H9 (cell line): ENCODE measurements at regions not wholly inside any gene's neighbourhood (a gene's known extent, or its start where the extent isn't known, plus 50 kb on each side); places are given as distances from the start of the nearest gene placed in this dataset.

Source experiments
- DNase-seq: peaks from one replicate; pipeline ENCODE4 v3.0.0-alpha.2; 2017
- H2AFZ ChIP-seq: one replicate; pipeline ENCODE4 v1.6.1; 2013; ENCODE audit warnings: mild to moderate bottlenecking, low read length, control low read depth, moderate library complexity
- H2AK5ac ChIP-seq: 2 replicates; pipeline ENCODE4 v1.6.1; 2013; ENCODE audit warnings: low read length, control low read depth, mixed read lengths; ENCODE audit not compliant: insufficient read length
- H2BK120ac ChIP-seq: one replicate; pipeline ENCODE4 v1.6.1; 2013; ENCODE audit warnings: low read depth, mild to moderate bottlenecking, low read length, control low read depth, inconsistent platforms; ENCODE audit not compliant: poor library complexity, severe bottlenecking
- H2BK12ac ChIP-seq: 2 replicates; pipeline ENCODE4 v1.6.1; 2013; ENCODE audit warnings: low read length, control low read depth, mixed read lengths, low read depth; ENCODE audit not compliant: insufficient read length
- H2BK15ac ChIP-seq: 2 replicates; pipeline ENCODE4 v1.6.1; 2013; ENCODE audit warnings: low read depth, low read length, control low read depth
- H2BK20ac ChIP-seq: one replicate; pipeline ENCODE4 v1.6.1; 2013; ENCODE audit warnings: low read depth, mild to moderate bottlenecking, low read length, control low read depth, inconsistent platforms; ENCODE audit not compliant: poor library complexity, severe bottlenecking
- H2BK5ac ChIP-seq: 2 replicates; pipeline ENCODE4 v1.6.1; 2013; ENCODE audit warnings: low read length, control low read depth, mixed read lengths; ENCODE audit not compliant: insufficient read length
- H3K14ac ChIP-seq: 2 replicates; pipeline ENCODE4 v1.6.1; 2013; ENCODE audit warnings: low read length, control low read depth; ENCODE audit not compliant: insufficient read depth
- H3K18ac ChIP-seq: 2 replicates; pipeline ENCODE4 v1.6.1; 2013; ENCODE audit warnings: low read depth, mild to moderate bottlenecking, mixed read lengths, low read length, control low read depth; ENCODE audit not compliant: insufficient read length
- H3K23ac ChIP-seq: 2 replicates; pipeline ENCODE4 v1.6.1; 2013; ENCODE audit warnings: low read length, control low read depth, mixed read lengths, low read depth; ENCODE audit not compliant: insufficient read length
- H3K23me2 ChIP-seq: 2 replicates; pipeline ENCODE4 v1.6.1; 2013; ENCODE audit warnings: low read depth, mild to moderate bottlenecking, mixed read lengths, low read length, control low read depth; ENCODE audit not compliant: insufficient read length, poor library complexity, severe bottlenecking
- H3K27ac ChIP-seq: 2 replicates; pipeline ENCODE4 v1.5.1; 2013; ENCODE audit warnings: low read length, control low read depth, mixed read lengths, low read depth; ENCODE audit not compliant: insufficient read length
- H3K27me3 ChIP-seq: 2 replicates; pipeline ENCODE4 v1.6.1; 2013; ENCODE audit warnings: low read length, control low read depth, inconsistent platforms; ENCODE audit not compliant: insufficient read depth
- H3K4ac ChIP-seq: 2 replicates; pipeline ENCODE4 v1.6.1; 2013; ENCODE audit warnings: low read depth, mild to moderate bottlenecking, control low read depth, inconsistent platforms, low read length, moderate library complexity
- H3K4me1 ChIP-seq: 2 replicates; pipeline ENCODE4 v1.6.1; 2013; ENCODE audit warnings: low read length, control low read depth, inconsistent platforms; ENCODE audit not compliant: insufficient read depth
- H3K4me2 ChIP-seq: 2 replicates; pipeline ENCODE4 v1.6.1; 2013; ENCODE audit warnings: low read length, control low read depth, mixed read lengths; ENCODE audit not compliant: insufficient read length, insufficient read depth
- H3K56ac ChIP-seq: 2 replicates; pipeline ENCODE4 v1.6.1; 2013; ENCODE audit warnings: low read depth, mild to moderate bottlenecking, mixed read lengths, low read length, control low read depth; ENCODE audit not compliant: insufficient read length
- H3K79me1 ChIP-seq: 2 replicates; pipeline ENCODE4 v1.6.1; 2013; ENCODE audit warnings: low read depth, mild to moderate bottlenecking, moderate library complexity, low read length, control low read depth, inconsistent platforms; ENCODE audit not compliant: insufficient read depth, poor library complexity, severe bottlenecking
- H3K79me2 ChIP-seq: 2 replicates; pipeline ENCODE4 v1.6.1; 2013; ENCODE audit warnings: low read length, control low read depth, inconsistent platforms; ENCODE audit not compliant: insufficient read depth
- H3K9ac ChIP-seq: 2 replicates; pipeline ENCODE4 v1.6.1; 2013; ENCODE audit warnings: low read length, control low read depth, mixed read lengths; ENCODE audit not compliant: insufficient read length; ENCODE audit errors: extremely low read depth
- H3K9me3 ChIP-seq: one replicate; pipeline ENCODE4 v1.6.1; 2013; ENCODE audit warnings: low read depth, low read length, inconsistent platforms; ENCODE audit not compliant: control insufficient read depth
- H3T11ph ChIP-seq: one replicate; pipeline ENCODE4 v1.6.1; 2013; ENCODE audit warnings: mild to moderate bottlenecking, low read length, control low read depth, inconsistent platforms
- H4K20me1 ChIP-seq: one replicate; pipeline ENCODE4 v1.6.1; 2013; ENCODE audit not compliant: control insufficient read depth, insufficient read length, insufficient read depth
- H4K5ac ChIP-seq: 2 replicates; pipeline ENCODE4 v1.6.1; 2013; ENCODE audit warnings: low read depth, mild to moderate bottlenecking, mixed read lengths, low read length, control low read depth; ENCODE audit not compliant: insufficient read length
- H4K8ac ChIP-seq: replicated peaks from 2 replicates; pipeline ENCODE4 v1.6.1; 2013; ENCODE audit warnings: low read length, control low read depth, mixed read lengths, low read depth; ENCODE audit not compliant: insufficient read length
- H4K91ac ChIP-seq: 2 replicates; pipeline ENCODE4 v1.6.1; 2013; ENCODE audit warnings: low read depth, mild to moderate bottlenecking, moderate library complexity, mixed read lengths, low read length, control low read depth; ENCODE audit not compliant: insufficient read length
- H3K27ac Mint-ChIP-seq, 3 experiments: 2 replicates in 2 of 3; 3 replicates in 1 of 3; pipeline ENCODE4 v1.8.0; 2020 to 2021; ENCODE audit warnings: mixed read lengths in 3 of 3, mild to moderate bottlenecking in 1 of 3, moderate library complexity in 1 of 3
- H3K27me3 Mint-ChIP-seq: 2 replicates; pipeline ENCODE4 v1.8.0; 2021; ENCODE audit warnings: low read depth, mild to moderate bottlenecking, moderate library complexity, mixed read lengths
- H3K36me3 Mint-ChIP-seq, 3 experiments: 2 replicates in 2 of 3; 3 replicates in 1 of 3; pipeline ENCODE4 v1.8.0; 2020 to 2021; ENCODE audit warnings: low read depth in 3 of 3, mixed read lengths in 3 of 3; ENCODE audit not compliant: insufficient read depth in 1 of 3
- H3K4me1 Mint-ChIP-seq, 2 experiments: 2 replicates each; pipeline ENCODE4 v1.8.0; 2020; ENCODE audit warnings: mixed read lengths in 2 of 2
- H3K4me3 Mint-ChIP-seq, 2 experiments: 2 replicates in 1 of 2; 3 replicates in 1 of 2; pipeline ENCODE4 v1.8.0; 2020 to 2021; ENCODE audit warnings: mild to moderate bottlenecking in 2 of 2, mixed read lengths in 2 of 2, moderate library complexity in 1 of 2
- H3K9me3 Mint-ChIP-seq, 2 experiments: 2 replicates in 1 of 2; 3 replicates in 1 of 2; pipeline ENCODE4 v1.8.0; 2020; ENCODE audit warnings: mild to moderate bottlenecking in 2 of 2, mixed read lengths in 2 of 2, moderate library complexity in 1 of 2
- WGBS: extraction: QIAGEN DNeasy Blood & Tissue Kit; methylation state at CpG from one replicate; pipeline ENCODE4 v1.1.7; 2013; ENCODE audit warnings: missing lambda C conversion rate, low lambda C conversion rate, mixed read lengths; ENCODE audit not compliant: insufficient read length; ENCODE audit errors: extremely low coverage; 5-methylcytosine and 5-hydroxymethylcytosine counted together
- TF ChIP-seq, protein P1 (sequence below): fragments of 200-600 bp; sonication (generic); conservative IDR thresholded peaks from 3 replicates; pipeline ENCODE4 v1.8.0; 2021; ENCODE audit warnings: antibody characterized with exemption, mild to moderate bottlenecking

DNA sequence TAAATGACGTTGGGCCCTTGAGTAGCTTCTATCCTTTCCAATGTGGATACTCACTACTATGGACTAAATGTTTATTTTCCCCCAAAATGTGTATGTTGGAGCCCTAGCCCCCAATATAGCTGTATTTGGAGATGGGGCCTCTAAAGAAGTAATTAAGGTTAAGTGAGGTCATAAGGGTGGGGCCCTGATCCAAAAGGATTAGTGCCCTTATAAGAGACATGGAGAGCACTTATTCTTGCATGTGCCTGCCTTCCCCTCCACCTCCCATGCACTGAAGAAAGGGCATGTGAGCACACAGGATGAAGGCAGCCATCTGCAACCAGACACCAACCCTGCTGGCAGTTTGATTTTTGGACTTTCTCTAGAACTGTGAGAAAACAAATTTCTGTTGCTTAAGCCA lies 115.7 kb upstream of the MED13 start:
- TF ChIP-seq, protein P1, sequence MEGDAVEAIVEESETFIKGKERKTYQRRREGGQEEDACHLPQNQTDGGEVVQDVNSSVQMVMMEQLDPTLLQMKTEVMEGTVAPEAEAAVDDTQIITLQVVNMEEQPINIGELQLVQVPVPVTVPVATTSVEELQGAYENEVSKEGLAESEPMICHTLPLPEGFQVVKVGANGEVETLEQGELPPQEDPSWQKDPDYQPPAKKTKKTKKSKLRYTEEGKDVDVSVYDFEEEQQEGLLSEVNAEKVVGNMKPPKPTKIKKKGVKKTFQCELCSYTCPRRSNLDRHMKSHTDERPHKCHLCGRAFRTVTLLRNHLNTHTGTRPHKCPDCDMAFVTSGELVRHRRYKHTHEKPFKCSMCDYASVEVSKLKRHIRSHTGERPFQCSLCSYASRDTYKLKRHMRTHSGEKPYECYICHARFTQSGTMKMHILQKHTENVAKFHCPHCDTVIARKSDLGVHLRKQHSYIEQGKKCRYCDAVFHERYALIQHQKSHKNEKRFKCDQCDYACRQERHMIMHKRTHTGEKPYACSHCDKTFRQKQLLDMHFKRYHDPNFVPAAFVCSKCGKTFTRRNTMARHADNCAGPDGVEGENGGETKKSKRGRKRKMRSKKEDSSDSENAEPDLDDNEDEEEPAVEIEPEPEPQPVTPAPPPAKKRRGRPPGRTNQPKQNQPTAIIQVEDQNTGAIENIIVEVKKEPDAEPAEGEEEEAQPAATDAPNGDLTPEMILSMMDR = no peak
- peaks cover 3 to 4% of the 10 kb centered on the region in 2 experiments; a peak in 4 of 5 replicates for H3K9me3 Mint-ChIP-seq

More for the DNA sequence above, 115.7 kb upstream of the MED13 start:
- no peak overlapping the region for H3K14ac ChIP-seq
- H3K79me2 ChIP-seq = no peaks in the 10 kb centered on the region
- H3K4me2 ChIP-seq = no peak overlapping the region
- no CpG with 5 or more reads among the region's 1 CpG for WGBS
- no peak overlapping the region for H3K4ac ChIP-seq
- no peaks in the 10 kb centered on the region for H3K23me2 ChIP-seq
- no peak overlapping the region for H4K5ac ChIP-seq
- H3T11ph ChIP-seq = no peak overlapping the region
- H3K4me1 ChIP-seq = no peaks in the 10 kb centered on the region; the same call in 1 of the 2 replicates
- no peak overlapping the region for H3K23ac ChIP-seq
- H3K9ac ChIP-seq = no peak overlapping the region
- no peaks in the 10 kb centered on the region for H3K79me1 ChIP-seq
- H3K27me3 Mint-ChIP-seq = no peaks in the 10 kb centered on the region
- H3K27ac ChIP-seq = no peak overlapping the region
- no peak overlapping the region for H2BK5ac ChIP-seq
- H3K4me1 Mint-ChIP-seq = no peaks in the 10 kb centered on the region; a peak in 1 of 4 replicates
- no peak for DNase-seq
- no peak overlapping the region for H2AFZ ChIP-seq
- no peak overlapping the region for H3K18ac ChIP-seq
- H3K9me3 ChIP-seq = no peaks in the 10 kb centered on the region
- H3K4me3 Mint-ChIP-seq = no peak overlapping the region
- no peak overlapping the region for H4K8ac ChIP-seq
- peaks cover 0 to 4% (median 2%) of the 10 kb centered on the region in 3 experiments; a peak in 1 of 7 replicates for H3K36me3 Mint-ChIP-seq
- no peaks in the 10 kb centered on the region for H3K27me3 ChIP-seq
- H2BK120ac ChIP-seq = no peak overlapping the region
- no peaks in the 10 kb centered on the region for H4K20me1 ChIP-seq
- no peak overlapping the region for H3K27ac Mint-ChIP-seq
- H4K91ac ChIP-seq = no peak overlapping the region
- H2BK15ac ChIP-seq = no peak overlapping the region
- no peak overlapping the region for H2BK12ac ChIP-seq
- H3K56ac ChIP-seq = no peak overlapping the region
- H2BK20ac ChIP-seq = no peak overlapping the region
- no peak overlapping the region for H2AK5ac ChIP-seq
